CD14-positive monocyte (primary cell): ENCODE measurements at regions not wholly inside any gene's neighbourhood (a gene's known extent, or its start where the extent isn't known, plus 50 kb on each side); places are given as distances from the start of the nearest gene placed in this dataset.
A peak's percentile ranks its signal among the peaks of the same experiment; 100 is the strongest.

Source experiments
- DNase-seq, 3 donors: peaks; one replicate each; pipeline ENCODE4 v3.0.0-alpha.2; 2011 to 2022
- H2AFZ ChIP-seq: 2 replicates; pipeline ENCODE4 v1.6.0; 2012; ENCODE audit warnings: mild to moderate bottlenecking, low read depth, low read length, inconsistent platforms; ENCODE audit not compliant: insufficient read depth, poor library complexity, severe bottlenecking
- H3K27ac ChIP-seq, 2 donors: 1 replicate in 1 of 2; 2 replicates in 1 of 2; pipeline ENCODE4 v1.5.1; 2012 to 2013; ENCODE audit warnings: low read length in 2 of 2, control low read depth in 1 of 2, inconsistent platforms in 1 of 2, low read depth in 1 of 2, mild to moderate bottlenecking in 1 of 2
- H3K27me3 ChIP-seq, 2 donors: one replicate each; pipeline versions ENCODE4 v1.6.0 to v1.6.1; 2011 to 2013; ENCODE audit warnings: low read length in 2 of 2; ENCODE audit not compliant: control insufficient read depth in 2 of 2, insufficient read depth in 2 of 2
- H3K36me3 ChIP-seq, 2 donors: replicated peaks in 1 of 2; 1 replicate in 1 of 2; 2 replicates in 1 of 2; pipeline versions ENCODE4 v1.5.1 to v1.6.1; 2012 to 2013; ENCODE audit warnings: low read length in 2 of 2, control low read depth in 1 of 2, inconsistent platforms in 1 of 2, mild to moderate bottlenecking in 1 of 2; ENCODE audit not compliant: insufficient read depth in 2 of 2, control insufficient read depth in 1 of 2
- H3K4me1 ChIP-seq, 2 donors: 1 replicate in 1 of 2; 2 replicates in 1 of 2; pipeline versions ENCODE4 v1.5.1 to v1.6.1; 2012 to 2013; ENCODE audit warnings: low read length in 2 of 2, control low read depth in 1 of 2, inconsistent platforms in 1 of 2, mild to moderate bottlenecking in 1 of 2, moderate library complexity in 1 of 2; ENCODE audit not compliant: insufficient read depth in 2 of 2, control insufficient read depth in 1 of 2
- H3K4me2 ChIP-seq: replicated peaks from 2 replicates; pipeline ENCODE3; 2012; ENCODE audit warnings: low read length, moderate library complexity, mild to moderate bottlenecking; ENCODE audit not compliant: poor library complexity, severe bottlenecking; ENCODE audit errors: extremely low read depth
- H3K4me3 ChIP-seq, 3 experiments: fragments of 200-600 bp in 1 of 3; sonication (generic) in 1 of 3; replicated peaks in 1 of 3; 1 replicate in 2 of 3; 2 replicates in 1 of 3; pipeline ENCODE4 v1.5.1; 2011 to 2013; ENCODE audit warnings: low read length in 3 of 3, mild to moderate bottlenecking in 3 of 3, control low read depth in 2 of 3, low read depth in 2 of 3, inconsistent platforms in 1 of 3, moderate library complexity in 1 of 3
- H3K79me2 ChIP-seq: 2 replicates; pipeline ENCODE4 v1.6.0; 2012; ENCODE audit warnings: mild to moderate bottlenecking, control low read depth, inconsistent platforms, low read length, moderate library complexity; ENCODE audit not compliant: insufficient read depth
- H3K9ac ChIP-seq: 2 replicates; pipeline ENCODE4 v1.6.0; 2017; ENCODE audit warnings: low read length, mild to moderate bottlenecking; ENCODE audit not compliant: insufficient read depth, poor library complexity, severe bottlenecking
- H3K9me3 ChIP-seq, 2 donors: replicated peaks in 1 of 2; 1 replicate in 1 of 2; 2 replicates in 1 of 2; pipeline versions ENCODE4 v1.5.1 to v1.6.1; 2012 to 2013; ENCODE audit warnings: low read length in 2 of 2, control low read depth in 1 of 2; ENCODE audit not compliant: control insufficient read depth in 1 of 2, insufficient read depth in 1 of 2
- H4K20me1 ChIP-seq: 2 replicates; pipeline ENCODE4 v1.6.0; 2012; ENCODE audit warnings: mild to moderate bottlenecking, low read length, control low read depth, moderate library complexity; ENCODE audit not compliant: insufficient read depth
- H3K27ac Mint-ChIP-seq, 7 donors: one replicate each; pipeline ENCODE4 v1.8.0; 2020; ENCODE audit warnings: mild to moderate bottlenecking in 7 of 7, mixed read lengths in 7 of 7, moderate library complexity in 6 of 7, inconsistent platforms in 2 of 7
- H3K27me3 Mint-ChIP-seq, 3 donors: one replicate each; pipeline ENCODE4 v1.8.0; 2021 to 2022; ENCODE audit warnings: low read depth in 3 of 3, mild to moderate bottlenecking in 3 of 3, mixed read lengths in 3 of 3, moderate library complexity in 3 of 3, inconsistent platforms in 1 of 3
- H3K36me3 Mint-ChIP-seq, 2 donors: one replicate each; pipeline ENCODE4 v1.8.0; 2020; ENCODE audit warnings: mixed read lengths in 2 of 2, inconsistent platforms in 1 of 2, mild to moderate bottlenecking in 1 of 2
- H3K4me1 Mint-ChIP-seq: one replicate; pipeline ENCODE4 v1.8.0; 2020; ENCODE audit warnings: mild to moderate bottlenecking, mixed read lengths
- H3K4me3 Mint-ChIP-seq, 2 donors: one replicate each; pipeline ENCODE4 v1.8.0; 2020; ENCODE audit warnings: mild to moderate bottlenecking in 2 of 2, mixed read lengths in 2 of 2, moderate library complexity in 1 of 2
- H3K9me3 Mint-ChIP-seq, 7 donors: one replicate each; pipeline ENCODE4 v1.8.0; 2020 to 2022; ENCODE audit warnings: mixed read lengths in 7 of 7, mild to moderate bottlenecking in 6 of 7, moderate library complexity in 6 of 7, inconsistent platforms in 2 of 7
- WGBS: methylation state at CpG from one replicate; pipeline ENCODE4 v1.1.5; 2013; ENCODE audit warnings: missing lambda C conversion rate; ENCODE audit not compliant: insufficient coverage; 5-methylcytosine and 5-hydroxymethylcytosine counted together
- intact Hi-C, 2 donors: fragments of 100-400 bp; cut with micrococcal nuclease; formaldehyde crosslinking; loops; one replicate each; pipeline versions ENCODE4 v1.15.0 to v1.15.1; 2023
- TF ChIP-seq, protein P1 (sequence below): fragments of 200-600 bp; IDR thresholded peaks from one replicate; pipeline ENCODE4 v1.8.0; 2022; ENCODE audit warnings: antibody characterized with exemption, mild to moderate bottlenecking

GRCh38 chr17:5678171-5678570, 93.9 kb upstream of the NLRP1 start:
- peaks cover 10 to 27% (median 17%) of the 10 kb centered on the region in 3 donors for H3K27me3 Mint-ChIP-seq
- Histone ChIP-seq H3K9me3 (no peaks in the 10 kb centered on the region), H3K4me2 (no peak overlapping the region), H3K4me1 (peaks cover 3 to 4% of the 10 kb centered on the region in 2 donors), H4K20me1 (no peaks in the 10 kb centered on the region), H3K9ac (no peak overlapping the region), H3K27ac (no peak overlapping the region), H3K4me3 (no peak overlapping the region), H3K79me2 (no peaks in the 10 kb centered on the region), H3K36me3 (no peaks in the 10 kb centered on the region), H2AFZ (no peak overlapping the region), H3K27me3 (peaks cover 0 to 5% of the 10 kb centered on the region in 2 donors)
- H3K27ac Mint-ChIP-seq: no peak overlapping the region
- peaks cover 3% of the 10 kb centered on the region for H3K4me1 Mint-ChIP-seq
- no peak for DNase-seq
- H3K4me3 Mint-ChIP-seq: no peak overlapping the region
- WGBS: 84% methylated on average over 4 of the region's 4 CpGs
- TF ChIP-seq, protein P1, sequence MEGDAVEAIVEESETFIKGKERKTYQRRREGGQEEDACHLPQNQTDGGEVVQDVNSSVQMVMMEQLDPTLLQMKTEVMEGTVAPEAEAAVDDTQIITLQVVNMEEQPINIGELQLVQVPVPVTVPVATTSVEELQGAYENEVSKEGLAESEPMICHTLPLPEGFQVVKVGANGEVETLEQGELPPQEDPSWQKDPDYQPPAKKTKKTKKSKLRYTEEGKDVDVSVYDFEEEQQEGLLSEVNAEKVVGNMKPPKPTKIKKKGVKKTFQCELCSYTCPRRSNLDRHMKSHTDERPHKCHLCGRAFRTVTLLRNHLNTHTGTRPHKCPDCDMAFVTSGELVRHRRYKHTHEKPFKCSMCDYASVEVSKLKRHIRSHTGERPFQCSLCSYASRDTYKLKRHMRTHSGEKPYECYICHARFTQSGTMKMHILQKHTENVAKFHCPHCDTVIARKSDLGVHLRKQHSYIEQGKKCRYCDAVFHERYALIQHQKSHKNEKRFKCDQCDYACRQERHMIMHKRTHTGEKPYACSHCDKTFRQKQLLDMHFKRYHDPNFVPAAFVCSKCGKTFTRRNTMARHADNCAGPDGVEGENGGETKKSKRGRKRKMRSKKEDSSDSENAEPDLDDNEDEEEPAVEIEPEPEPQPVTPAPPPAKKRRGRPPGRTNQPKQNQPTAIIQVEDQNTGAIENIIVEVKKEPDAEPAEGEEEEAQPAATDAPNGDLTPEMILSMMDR: no peak
- H3K36me3 Mint-ChIP-seq: no peaks in the 10 kb centered on the region
- intact Hi-C loops: no loop called here
- peaks cover 0 to 4% (median 2%) of the 10 kb centered on the region in 7 donors for H3K9me3 Mint-ChIP-seq

DNA sequence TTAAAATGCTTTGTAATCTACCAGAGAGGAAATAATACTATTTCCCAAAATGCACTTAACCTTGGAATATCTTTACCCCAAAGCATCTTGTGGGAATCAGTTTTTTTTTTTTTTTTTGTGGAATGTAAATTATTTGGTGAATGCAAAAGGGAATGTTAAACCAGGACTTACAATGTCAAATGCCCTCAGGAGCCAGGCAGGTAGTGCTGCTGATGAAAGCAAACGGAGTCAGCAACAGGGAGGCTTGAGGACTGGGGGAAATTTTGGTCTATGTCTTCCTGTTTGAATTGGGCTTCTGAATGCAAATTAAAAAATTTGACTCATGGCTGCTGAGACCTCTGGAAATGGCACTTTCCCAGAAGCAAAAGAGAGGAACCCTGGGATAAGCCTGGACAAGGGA, 96.5 kb upstream of the NLRP1 start:
- WGBS: 89% methylated on average over 1 of the region's 1 CpG
- Histone ChIP-seq H3K36me3 (no peaks in the 10 kb centered on the region), H3K27ac (no peak overlapping the region), H3K4me2 (no peak overlapping the region), H3K4me3 (no peak overlapping the region), H3K9ac (no peak overlapping the region), H3K27me3 (peaks cover 0 to 5% of the 10 kb centered on the region in 2 donors), H3K79me2 (no peaks in the 10 kb centered on the region), H2AFZ (no peak overlapping the region), H4K20me1 (no peaks in the 10 kb centered on the region), H3K4me1 (no peaks in the 10 kb centered on the region), H3K9me3 (no peaks in the 10 kb centered on the region)
- H3K9me3 Mint-ChIP-seq: peaks cover 0 to 8% (median 0%) of the 10 kb centered on the region in 7 donors
- H3K27ac Mint-ChIP-seq: peak overlapping the region in 1 of 7 donors; percentile 28
- H3K4me1 Mint-ChIP-seq: no peaks in the 10 kb centered on the region
- H3K4me3 Mint-ChIP-seq: no peak overlapping the region
- intact Hi-C loops: no loop called here
- H3K27me3 Mint-ChIP-seq: peaks cover 7 to 32% (median 23%) of the 10 kb centered on the region in 3 donors
- no peak for DNase-seq
- no peaks in the 10 kb centered on the region for H3K36me3 Mint-ChIP-seq
- TF ChIP-seq, protein P1: no peak
